BE2C (cell line): ENCODE measurements at regions not wholly inside any gene's neighbourhood (a gene's known extent, or its start where the extent isn't known, plus 50 kb on each side); places are given as distances from the start of the nearest gene placed in this dataset.

Source experiments
- DNase-seq: peaks from one replicate; pipeline ENCODE4 v3.0.0-alpha.2; 2020
- H3K27me3 ChIP-seq: fragments of 250-450 bp; sonication (Bioruptor Pico); 2 replicates; pipeline ENCODE4 v1.5.1; 2020; ENCODE audit warnings: mild to moderate bottlenecking
- H3K36me3 ChIP-seq: fragments of 250-450 bp; sonication (Bioruptor Pico); 2 replicates; pipeline ENCODE4 v1.5.1; 2020; ENCODE audit warnings: mild to moderate bottlenecking
- H3K4me1 ChIP-seq: fragments of 250-450 bp; sonication (Bioruptor Pico); 2 replicates; pipeline ENCODE4 v1.5.1; 2020
- H3K4me3 ChIP-seq: 2 replicates; pipeline ENCODE4 v1.5.1; 2011; ENCODE audit warnings: low read depth, low read length
- H3K9me3 ChIP-seq: fragments of 250-450 bp; sonication (Bioruptor Pico); 2 replicates; pipeline ENCODE4 v1.5.1; 2020
- TF ChIP-seq, protein P1 (sequence below): IDR thresholded peaks from 2 replicates; pipeline ENCODE4 v1.5.1; 2012; ENCODE audit warnings: mild to moderate bottlenecking, low read depth, low read length

- Histone ChIP-seq H3K4me1 (no peaks in the 10 kb centered on the region), H3K36me3 (no peaks in the 10 kb centered on the region), H3K27me3 (no peaks in the 10 kb centered on the region), H3K9me3 (no peaks in the 10 kb centered on the region), H3K4me3 (no peak overlapping the region)
- DNase-seq = no peak
- TF ChIP-seq, protein P1, sequence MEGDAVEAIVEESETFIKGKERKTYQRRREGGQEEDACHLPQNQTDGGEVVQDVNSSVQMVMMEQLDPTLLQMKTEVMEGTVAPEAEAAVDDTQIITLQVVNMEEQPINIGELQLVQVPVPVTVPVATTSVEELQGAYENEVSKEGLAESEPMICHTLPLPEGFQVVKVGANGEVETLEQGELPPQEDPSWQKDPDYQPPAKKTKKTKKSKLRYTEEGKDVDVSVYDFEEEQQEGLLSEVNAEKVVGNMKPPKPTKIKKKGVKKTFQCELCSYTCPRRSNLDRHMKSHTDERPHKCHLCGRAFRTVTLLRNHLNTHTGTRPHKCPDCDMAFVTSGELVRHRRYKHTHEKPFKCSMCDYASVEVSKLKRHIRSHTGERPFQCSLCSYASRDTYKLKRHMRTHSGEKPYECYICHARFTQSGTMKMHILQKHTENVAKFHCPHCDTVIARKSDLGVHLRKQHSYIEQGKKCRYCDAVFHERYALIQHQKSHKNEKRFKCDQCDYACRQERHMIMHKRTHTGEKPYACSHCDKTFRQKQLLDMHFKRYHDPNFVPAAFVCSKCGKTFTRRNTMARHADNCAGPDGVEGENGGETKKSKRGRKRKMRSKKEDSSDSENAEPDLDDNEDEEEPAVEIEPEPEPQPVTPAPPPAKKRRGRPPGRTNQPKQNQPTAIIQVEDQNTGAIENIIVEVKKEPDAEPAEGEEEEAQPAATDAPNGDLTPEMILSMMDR = no peak
Measured at GRCh38 chr1:47675047-47675675, 237.3 kb downstream of the FOXD2 start.

GRCh38 chr1:47675721-47676120 lies 237.9 kb downstream of the FOXD2 start:
- DNase-seq = no peak
- Histone ChIP-seq H3K4me3 (no peak overlapping the region), H3K36me3 (no peaks in the 10 kb centered on the region), H3K27me3 (no peaks in the 10 kb centered on the region), H3K4me1 (no peaks in the 10 kb centered on the region), H3K9me3 (no peaks in the 10 kb centered on the region)
- TF ChIP-seq, protein P1 = no peak

GRCh38 chr1:47676311-47677054 lies 238.6 kb downstream of the FOXD2 start:
- TF ChIP-seq, protein P1 = no peak
- Histone ChIP-seq H3K4me3 (no peak overlapping the region), H3K9me3 (no peaks in the 10 kb centered on the region), H3K27me3 (no peaks in the 10 kb centered on the region), H3K36me3 (no peaks in the 10 kb centered on the region), H3K4me1 (no peaks in the 10 kb centered on the region)
- DNase-seq = no peak

DNA sequence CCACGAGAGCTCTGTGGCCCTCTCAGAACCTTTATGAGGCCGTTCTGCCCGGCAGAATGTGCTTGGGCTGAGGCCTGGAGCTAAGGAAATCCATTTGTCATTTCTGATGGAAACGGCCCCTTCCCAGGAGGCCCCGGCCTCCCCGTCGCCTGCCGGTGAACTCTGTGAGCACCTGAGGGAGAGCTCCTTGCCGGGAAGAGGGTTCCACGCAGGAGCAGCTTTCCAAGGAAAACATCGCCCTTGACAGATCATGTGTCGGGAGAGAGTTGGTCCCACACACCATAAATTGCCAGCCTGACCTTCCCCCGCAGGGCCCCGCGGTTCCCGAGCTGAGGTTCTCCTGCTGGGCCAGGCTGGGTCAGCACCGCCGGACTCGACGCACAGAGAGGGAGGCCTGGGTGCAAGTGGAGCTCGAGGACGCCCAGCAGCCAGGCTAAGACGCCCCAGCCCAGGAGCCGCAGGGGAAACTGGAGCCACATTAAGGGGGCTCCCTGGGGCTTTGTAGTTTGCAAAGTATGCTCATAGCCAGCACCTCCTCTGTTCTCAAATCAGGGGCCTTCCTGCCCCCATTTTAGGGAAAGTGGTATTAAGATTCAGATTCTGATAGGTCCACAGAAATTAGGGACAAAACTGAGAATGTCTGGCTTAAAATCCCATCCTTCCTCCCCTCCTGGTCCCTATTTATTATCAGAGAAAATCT lies 239.5 kb downstream of the FOXD2 start:
- DNase-seq = no peak
- Histone ChIP-seq H3K4me3 (no peak overlapping the region), H3K9me3 (no peaks in the 10 kb centered on the region), H3K27me3 (no peaks in the 10 kb centered on the region), H3K4me1 (no peaks in the 10 kb centered on the region), H3K36me3 (no peaks in the 10 kb centered on the region)
- TF ChIP-seq, protein P1 = no peak

GRCh38 chr1:47678464-47678980 lies 240.7 kb downstream of the FOXD2 start:
- Histone ChIP-seq H3K4me3 (no peak overlapping the region), H3K4me1 (no peaks in the 10 kb centered on the region), H3K36me3 (no peaks in the 10 kb centered on the region), H3K9me3 (no peaks in the 10 kb centered on the region), H3K27me3 (no peaks in the 10 kb centered on the region)
- DNase-seq = no peak
- TF ChIP-seq, protein P1 = no peak
